CD4-positive, alpha-beta T cell treated with Interleukin-2 at 100 ng/mL for 4 hours (primary cell): ENCODE measurements at regions not wholly inside any gene's neighbourhood (a gene's known extent, or its start where the extent isn't known, plus 50 kb on each side); places are given as distances from the start of the nearest gene placed in this dataset.

Source experiments
- DNase-seq: peaks from one replicate; pipeline ENCODE4 v3.0.0-alpha.2; 2020; ENCODE audit warnings: low spot score

- DNase-seq: no peak
Measured at GRCh38 chr3:70899816-70900215, 587.4 kb upstream of the MDFIC2 start.

- DNase-seq: no peak
Measured at GRCh38 chr3:70890020-70890394, 577.6 kb upstream of the MDFIC2 start.

GRCh38 chr3:70889162-70890019, 577.0 kb upstream of the MDFIC2 start:
- DNase-seq: no peak

- DNase-seq: no peak
Measured at GRCh38 chr3:70885636-70886035, 573.2 kb upstream of the MDFIC2 start.

- DNase-seq: no peak
Measured at GRCh38 chr3:70882104-70882503, 569.7 kb upstream of the MDFIC2 start.

- no peak for DNase-seq
Measured at GRCh38 chr3:70880421-70880820, 568.0 kb upstream of the MDFIC2 start.

GRCh38 chr3:70876154-70876553, 563.7 kb upstream of the MDFIC2 start:
- DNase-seq: no peak

- DNase-seq: no peak
Measured at GRCh38 chr3:70874196-70874595, 561.8 kb upstream of the MDFIC2 start.

GRCh38 chr3:70873686-70874085, 561.2 kb upstream of the MDFIC2 start:
- DNase-seq: no peak

GRCh38 chr3:70871909-70872656, 559.6 kb upstream of the MDFIC2 start:
- no peak for DNase-seq

- no peak for DNase-seq
Measured at GRCh38 chr3:70870576-70870975, 558.1 kb upstream of the MDFIC2 start.

- no peak for DNase-seq
Measured at GRCh38 chr3:70868561-70868960, 556.1 kb upstream of the MDFIC2 start.

GRCh38 chr3:70863049-70863448, 550.6 kb upstream of the MDFIC2 start:
- no peak for DNase-seq

GRCh38 chr3:70861855-70862254, 549.4 kb upstream of the MDFIC2 start:
- no peak for DNase-seq

- no peak for DNase-seq
Measured at GRCh38 chr3:70861234-70861633, 548.8 kb upstream of the MDFIC2 start.

GRCh38 chr3:70857916-70858315, 545.5 kb upstream of the MDFIC2 start:
- no peak for DNase-seq

GRCh38 chr3:70856414-70857162, 544.1 kb upstream of the MDFIC2 start:
- no peak for DNase-seq

- DNase-seq: no peak
Measured at GRCh38 chr3:70855149-70855548, 542.7 kb upstream of the MDFIC2 start.

GRCh38 chr3:70854108-70854507, 541.7 kb upstream of the MDFIC2 start:
- DNase-seq: no peak

GRCh38 chr3:70853161-70853944, 540.9 kb upstream of the MDFIC2 start:
- DNase-seq: no peak

GRCh38 chr3:70849911-70850699, 537.7 kb upstream of the MDFIC2 start:
- DNase-seq: no peak
